GM23338 (cell line): ENCODE measurements at regions not wholly inside any gene's neighbourhood (a gene's known extent, or its start where the extent isn't known, plus 50 kb on each side); places are given as distances from the start of the nearest gene placed in this dataset.

Experiments used
- ATAC-seq: fragments of 200-7000 bp; cut with Tn5 transposase; 3 replicates; pipeline ENCODE4 v1.9.1; 2020
- DNase-seq: peaks from one replicate; pipeline ENCODE4 v3.0.0-alpha.2; 2015; ENCODE audit warnings: low spot score
- H2AFZ ChIP-seq: fragments of 200-600 bp; sonication (generic); 2 replicates; pipeline ENCODE4 v1.8.0; 2016; ENCODE audit warnings: antibody characterized with exemption, mild to moderate bottlenecking, moderate library complexity
- H3F3A ChIP-seq: fragments of 200-600 bp; sonication (generic); replicated peaks from 2 replicates; pipeline ENCODE4 v1.8.0; 2017; ENCODE audit warnings: antibody characterized with exemption, mixed run types, low read depth
- H3K27ac ChIP-seq: fragments of 200-600 bp; sonication (generic); 2 replicates; pipeline ENCODE4 v1.6.1; 2016; ENCODE audit warnings: low read depth
- H3K27me3 ChIP-seq: fragments of 200-600 bp; sonication (generic); 2 replicates; pipeline ENCODE4 v1.8.0; 2016; ENCODE audit warnings: mild to moderate bottlenecking, mixed run types, moderate library complexity; ENCODE audit not compliant: insufficient read depth
- H3K36me3 ChIP-seq: fragments of 200-600 bp; sonication (generic); 2 replicates; pipeline ENCODE4 v1.8.0; 2016; ENCODE audit warnings: mild to moderate bottlenecking; ENCODE audit not compliant: insufficient read depth
- H3K4me1 ChIP-seq: fragments of 200-600 bp; sonication (generic); 2 replicates; pipeline ENCODE4 v1.8.0; 2016; ENCODE audit warnings: mild to moderate bottlenecking, moderate library complexity; ENCODE audit not compliant: insufficient read depth
- H3K4me2 ChIP-seq: fragments of 200-600 bp; sonication (generic); 2 replicates; pipeline ENCODE4 v1.7.1; 2017; ENCODE audit warnings: mixed run types
- H3K4me3 ChIP-seq: fragments of 200-600 bp; sonication (generic); 2 replicates; pipeline ENCODE4 v1.6.1; 2016; ENCODE audit warnings: mixed run types
- H3K79me2 ChIP-seq: fragments of 200-600 bp; sonication (generic); replicated peaks from 2 replicates; pipeline ENCODE4 v1.8.0; 2017; ENCODE audit warnings: mild to moderate bottlenecking; ENCODE audit not compliant: insufficient read depth
- H3K9me2 ChIP-seq: fragments of 200-600 bp; sonication (generic); 2 replicates; pipeline ENCODE4 v1.8.0; 2017; ENCODE audit not compliant: insufficient read depth
- H4K20me1 ChIP-seq: fragments of 200-600 bp; sonication (generic); replicated peaks from 2 replicates; pipeline ENCODE4 v1.8.0; 2017; ENCODE audit warnings: mild to moderate bottlenecking; ENCODE audit not compliant: insufficient read depth
- H3K27ac Mint-ChIP-seq: 2 replicates; pipeline ENCODE4 v1.8.0; 2020; ENCODE audit warnings: inconsistent platforms, mild to moderate bottlenecking, moderate library complexity, mixed read lengths
- H3K27me3 Mint-ChIP-seq: 3 replicates; pipeline ENCODE4 v1.8.0; 2022; ENCODE audit warnings: low read depth, mild to moderate bottlenecking, moderate library complexity, mixed read lengths, inconsistent platforms; ENCODE audit not compliant: insufficient read depth, poor library complexity
- H3K36me3 Mint-ChIP-seq: 3 replicates; pipeline ENCODE4 v1.8.0; 2021; ENCODE audit warnings: low read depth, mild to moderate bottlenecking, inconsistent platforms, moderate library complexity, mixed read lengths
- H3K4me1 Mint-ChIP-seq: 3 replicates; pipeline ENCODE4 v1.8.0; 2020; ENCODE audit warnings: mild to moderate bottlenecking, inconsistent platforms, mixed read lengths
- H3K4me3 Mint-ChIP-seq: 3 replicates; pipeline ENCODE4 v1.8.0; 2021; ENCODE audit warnings: moderate library complexity, mild to moderate bottlenecking, inconsistent platforms, mixed read lengths
- H3K9me3 Mint-ChIP-seq: 3 replicates; pipeline ENCODE4 v1.8.0; 2020; ENCODE audit warnings: moderate library complexity, mild to moderate bottlenecking, inconsistent platforms, mixed read lengths
- CREB1 ChIP-seq: fragments of 250-450 bp; sonication (Bioruptor Pico); IDR thresholded peaks from 2 replicates; pipeline ENCODE4 v1.5.0; 2020; ENCODE audit warnings: low read depth, mild to moderate bottlenecking, moderate library complexity
- EZH2phosphoT487 ChIP-seq: fragments of 200-600 bp; sonication (generic); IDR thresholded peaks from one replicate; pipeline ENCODE4 v1.8.1; 2018; ENCODE audit warnings: antibody characterized with exemption; ENCODE audit not compliant: unreplicated experiment
- JUNB ChIP-seq: IDR thresholded peaks from one replicate; pipeline ENCODE4 v1.6.1; 2016; ENCODE audit warnings: antibody characterized with exemption; ENCODE audit not compliant: unreplicated experiment
- NANOG ChIP-seq: IDR thresholded peaks from 2 replicates; pipeline ENCODE4 v1.6.1; 2016; ENCODE audit warnings: antibody characterized with exemption, borderline replicate concordance
- POLR2AphosphoS5 ChIP-seq: IDR thresholded peaks from 2 replicates; pipeline ENCODE4 v1.6.1; 2016; ENCODE audit warnings: antibody characterized with exemption, low read depth
- STAT1 ChIP-seq: IDR thresholded peaks from one replicate; pipeline ENCODE4 v1.6.1; 2016; ENCODE audit warnings: antibody characterized with exemption; ENCODE audit not compliant: unreplicated experiment
- ZNF114 ChIP-seq: fragments of 250-450 bp; sonication (Bioruptor Pico); IDR thresholded peaks from 2 replicates; pipeline ENCODE4 v1.5.0; 2020; ENCODE audit warnings: mild to moderate bottlenecking, moderate library complexity
- ZNF331 ChIP-seq: fragments of 250-450 bp; sonication (Bioruptor Pico); IDR thresholded peaks from 2 replicates; pipeline ENCODE4 v1.5.0; 2020; ENCODE audit warnings: low read depth, mild to moderate bottlenecking, moderate library complexity
- ZNF462 ChIP-seq: fragments of 250-450 bp; sonication (Bioruptor Pico); IDR thresholded peaks from 2 replicates; pipeline ENCODE4 v1.5.0; 2020; ENCODE audit warnings: mild to moderate bottlenecking, moderate library complexity
- TF ChIP-seq, protein P1 (sequence below), 2 experiments: fragments of 200-600 bp in 1 of 2; sonication (generic) in 1 of 2; conservative IDR thresholded peaks; 2 replicates each; pipeline versions ENCODE4 v1.5.1 to v1.6.1; 2016 to 2017; ENCODE audit warnings: antibody characterized with exemption in 2 of 2, low read depth in 2 of 2, mild to moderate bottlenecking in 2 of 2, moderate library complexity in 1 of 2
- TF ChIP-seq, protein P2 (sequence below): IDR thresholded peaks from one replicate; pipeline ENCODE4 v1.6.1; 2018; ENCODE audit warnings: antibody characterized with exemption; ENCODE audit not compliant: unreplicated experiment

DNA sequence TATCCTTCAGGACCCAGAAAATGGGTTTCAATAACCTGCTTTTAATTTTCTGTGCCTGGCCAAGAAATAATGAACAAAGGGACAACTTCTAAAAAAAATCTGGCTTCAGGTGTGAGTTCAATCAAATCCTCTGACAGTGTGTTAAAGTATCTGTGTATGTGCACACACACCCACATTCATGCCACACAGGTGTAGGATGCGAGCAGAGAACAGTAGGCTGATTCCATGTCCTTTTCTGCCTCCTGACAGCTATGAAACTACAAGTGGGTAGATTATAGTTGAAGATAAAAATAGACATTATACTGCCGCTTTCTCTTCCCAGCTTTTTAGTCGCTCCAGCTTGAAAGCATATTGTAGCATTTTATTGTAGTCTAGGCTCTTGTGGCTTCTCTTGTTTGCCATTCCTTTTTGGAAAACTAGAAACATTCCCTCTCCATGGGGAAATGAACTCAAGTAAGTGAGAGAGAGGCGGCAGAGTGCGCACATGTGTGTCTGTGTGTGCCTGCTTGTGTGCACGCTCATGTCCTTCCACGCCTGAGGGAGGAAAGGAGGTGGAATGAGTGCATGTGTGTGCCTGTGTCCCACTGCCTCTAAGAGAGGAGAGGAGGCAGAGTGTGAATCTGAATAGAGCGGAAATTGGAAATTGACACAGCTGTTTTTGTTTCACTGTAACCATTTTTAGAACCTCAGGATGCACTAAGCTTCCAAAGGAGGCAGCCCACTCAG is 273.0 kb downstream of the ELAVL2 start:
- Mint-ChIP-seq H3K4me1 (peaks cover 18% of the 10 kb centered on the region), H3K36me3 (no peaks in the 10 kb centered on the region), H3K27me3 (peaks cover 4% of the 10 kb centered on the region), H3K4me3 (no peak overlapping the region), H3K9me3 (no peaks in the 10 kb centered on the region), H3K27ac (no peak overlapping the region)
- no peaks in the 10 kb centered on the region for H3K36me3 ChIP-seq
- H2AFZ ChIP-seq, result 0 out of 2 replicates have a peak overlapping the region, but pooled peaks have one; percentile 32
- 0 out of 2 replicates have a peak, but pooled peaks cover 3% of the 10 kb centered on the region for H3K9me2 ChIP-seq
- H3K79me2 ChIP-seq, result no peaks in the 10 kb centered on the region
- no peak overlapping the region for H3K4me3 ChIP-seq
- H3F3A ChIP-seq, result no peaks in the 10 kb centered on the region
- TF ChIP-seq EZH2phosphoT487 (no peak), POLR2AphosphoS5 (no peak), STAT1 (no peak), NANOG (no peak), ZNF114 (CRISPR knock-in tag) (no peak), CREB1 (CRISPR knock-in tag) (no peak), JUNB (no peak), ZNF331 (no peak), ZNF462 (CRISPR knock-in tag) (no peak)
- TF ChIP-seq, protein P1, sequence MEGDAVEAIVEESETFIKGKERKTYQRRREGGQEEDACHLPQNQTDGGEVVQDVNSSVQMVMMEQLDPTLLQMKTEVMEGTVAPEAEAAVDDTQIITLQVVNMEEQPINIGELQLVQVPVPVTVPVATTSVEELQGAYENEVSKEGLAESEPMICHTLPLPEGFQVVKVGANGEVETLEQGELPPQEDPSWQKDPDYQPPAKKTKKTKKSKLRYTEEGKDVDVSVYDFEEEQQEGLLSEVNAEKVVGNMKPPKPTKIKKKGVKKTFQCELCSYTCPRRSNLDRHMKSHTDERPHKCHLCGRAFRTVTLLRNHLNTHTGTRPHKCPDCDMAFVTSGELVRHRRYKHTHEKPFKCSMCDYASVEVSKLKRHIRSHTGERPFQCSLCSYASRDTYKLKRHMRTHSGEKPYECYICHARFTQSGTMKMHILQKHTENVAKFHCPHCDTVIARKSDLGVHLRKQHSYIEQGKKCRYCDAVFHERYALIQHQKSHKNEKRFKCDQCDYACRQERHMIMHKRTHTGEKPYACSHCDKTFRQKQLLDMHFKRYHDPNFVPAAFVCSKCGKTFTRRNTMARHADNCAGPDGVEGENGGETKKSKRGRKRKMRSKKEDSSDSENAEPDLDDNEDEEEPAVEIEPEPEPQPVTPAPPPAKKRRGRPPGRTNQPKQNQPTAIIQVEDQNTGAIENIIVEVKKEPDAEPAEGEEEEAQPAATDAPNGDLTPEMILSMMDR (conservative IDR thresholded peaks at IDR 0.05; ENCODE audit: low read depth in 2 of 2), result no peak
- TF ChIP-seq, protein P2, sequence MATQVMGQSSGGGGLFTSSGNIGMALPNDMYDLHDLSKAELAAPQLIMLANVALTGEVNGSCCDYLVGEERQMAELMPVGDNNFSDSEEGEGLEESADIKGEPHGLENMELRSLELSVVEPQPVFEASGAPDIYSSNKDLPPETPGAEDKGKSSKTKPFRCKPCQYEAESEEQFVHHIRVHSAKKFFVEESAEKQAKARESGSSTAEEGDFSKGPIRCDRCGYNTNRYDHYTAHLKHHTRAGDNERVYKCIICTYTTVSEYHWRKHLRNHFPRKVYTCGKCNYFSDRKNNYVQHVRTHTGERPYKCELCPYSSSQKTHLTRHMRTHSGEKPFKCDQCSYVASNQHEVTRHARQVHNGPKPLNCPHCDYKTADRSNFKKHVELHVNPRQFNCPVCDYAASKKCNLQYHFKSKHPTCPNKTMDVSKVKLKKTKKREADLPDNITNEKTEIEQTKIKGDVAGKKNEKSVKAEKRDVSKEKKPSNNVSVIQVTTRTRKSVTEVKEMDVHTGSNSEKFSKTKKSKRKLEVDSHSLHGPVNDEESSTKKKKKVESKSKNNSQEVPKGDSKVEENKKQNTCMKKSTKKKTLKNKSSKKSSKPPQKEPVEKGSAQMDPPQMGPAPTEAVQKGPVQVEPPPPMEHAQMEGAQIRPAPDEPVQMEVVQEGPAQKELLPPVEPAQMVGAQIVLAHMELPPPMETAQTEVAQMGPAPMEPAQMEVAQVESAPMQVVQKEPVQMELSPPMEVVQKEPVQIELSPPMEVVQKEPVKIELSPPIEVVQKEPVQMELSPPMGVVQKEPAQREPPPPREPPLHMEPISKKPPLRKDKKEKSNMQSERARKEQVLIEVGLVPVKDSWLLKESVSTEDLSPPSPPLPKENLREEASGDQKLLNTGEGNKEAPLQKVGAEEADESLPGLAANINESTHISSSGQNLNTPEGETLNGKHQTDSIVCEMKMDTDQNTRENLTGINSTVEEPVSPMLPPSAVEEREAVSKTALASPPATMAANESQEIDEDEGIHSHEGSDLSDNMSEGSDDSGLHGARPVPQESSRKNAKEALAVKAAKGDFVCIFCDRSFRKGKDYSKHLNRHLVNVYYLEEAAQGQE, result no peak
- no peak for DNase-seq
- H4K20me1 ChIP-seq, result no peaks in the 10 kb centered on the region
- no peak for ATAC-seq
- no peak overlapping the region for H3K4me2 ChIP-seq
- peaks cover 15% of the 10 kb centered on the region for H3K4me1 ChIP-seq
- no peak overlapping the region for H3K27ac ChIP-seq
- H3K27me3 ChIP-seq, result no peaks in the 10 kb centered on the region
